ENCODE measurements at regions not wholly inside any gene's neighbourhood (a gene's known extent, or its start where the extent isn't known, plus 50 kb on each side); places are given as distances from the start of the nearest gene placed in this dataset.

- CTCF ChIA-PET, result interaction anchor here (0.7 kb wide), 1 partner anchor 15 kb away, joined by 3 read pairs; no protein-coding TSS in a partner anchor
- TF ChIP-seq, protein P1, sequence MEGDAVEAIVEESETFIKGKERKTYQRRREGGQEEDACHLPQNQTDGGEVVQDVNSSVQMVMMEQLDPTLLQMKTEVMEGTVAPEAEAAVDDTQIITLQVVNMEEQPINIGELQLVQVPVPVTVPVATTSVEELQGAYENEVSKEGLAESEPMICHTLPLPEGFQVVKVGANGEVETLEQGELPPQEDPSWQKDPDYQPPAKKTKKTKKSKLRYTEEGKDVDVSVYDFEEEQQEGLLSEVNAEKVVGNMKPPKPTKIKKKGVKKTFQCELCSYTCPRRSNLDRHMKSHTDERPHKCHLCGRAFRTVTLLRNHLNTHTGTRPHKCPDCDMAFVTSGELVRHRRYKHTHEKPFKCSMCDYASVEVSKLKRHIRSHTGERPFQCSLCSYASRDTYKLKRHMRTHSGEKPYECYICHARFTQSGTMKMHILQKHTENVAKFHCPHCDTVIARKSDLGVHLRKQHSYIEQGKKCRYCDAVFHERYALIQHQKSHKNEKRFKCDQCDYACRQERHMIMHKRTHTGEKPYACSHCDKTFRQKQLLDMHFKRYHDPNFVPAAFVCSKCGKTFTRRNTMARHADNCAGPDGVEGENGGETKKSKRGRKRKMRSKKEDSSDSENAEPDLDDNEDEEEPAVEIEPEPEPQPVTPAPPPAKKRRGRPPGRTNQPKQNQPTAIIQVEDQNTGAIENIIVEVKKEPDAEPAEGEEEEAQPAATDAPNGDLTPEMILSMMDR (IDR thresholded peaks at IDR 0.05; ENCODE audit: insufficient read depth, low read depth, low read length), result no peak
- DNase-seq (ENCODE audit: low read depth), result no peak
- H3K27me3 ChIP-seq (ENCODE audit: control insufficient read depth, insufficient read depth, low read length), result no peaks in the 10 kb centered on the region
- POLR2A ChIA-PET, result no interaction called here
- H3K36me3 ChIP-seq (ENCODE audit: control insufficient read depth, insufficient read depth, low read length), result no peaks in the 10 kb centered on the region
- H3K4me3 ChIP-seq (ENCODE audit: low read depth, low read length), result no peak overlapping the region
Measured at GRCh38 chr7:17460665-17461064, 162.2 kb downstream of the AHR start.

DNA sequence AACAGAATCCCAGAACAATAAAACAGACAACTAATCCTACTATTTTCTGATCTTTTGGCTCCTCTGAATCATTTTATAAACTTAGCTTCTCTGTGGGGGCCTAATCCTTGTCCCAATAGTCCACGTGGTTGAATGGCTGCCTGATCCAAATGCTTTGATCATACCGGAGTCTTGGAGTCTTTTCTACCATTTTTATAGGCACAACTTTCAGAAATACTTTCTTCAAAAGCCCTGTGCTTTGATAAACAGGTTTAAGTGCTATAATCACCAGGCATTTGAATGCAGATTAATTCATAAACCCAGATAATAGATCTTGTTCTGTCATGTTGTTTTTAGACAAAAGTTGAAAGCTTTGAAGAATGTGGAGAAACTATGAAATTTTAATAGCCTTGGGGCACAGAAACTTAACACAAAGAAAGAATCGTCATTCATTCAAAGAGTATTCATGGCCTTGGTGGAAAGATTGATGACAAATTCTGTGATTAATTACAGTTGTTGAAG lies 163.7 kb downstream of the AHR start:
- no peak for DNase-seq (ENCODE audit: low read depth)
- Histone ChIP-seq H3K4me3 (ENCODE audit: low read depth, low read length) (no peak overlapping the region), H3K36me3 (ENCODE audit: control insufficient read depth, insufficient read depth, low read length) (no peaks in the 10 kb centered on the region), H3K27me3 (ENCODE audit: control insufficient read depth, insufficient read depth, low read length) (no peaks in the 10 kb centered on the region)
- ChIA-PET POLR2A (no interaction called here), CTCF (no interaction called here)
- TF ChIP-seq, protein P1 (IDR thresholded peaks at IDR 0.05; ENCODE audit: insufficient read depth, low read depth, low read length), result no peak

DNA sequence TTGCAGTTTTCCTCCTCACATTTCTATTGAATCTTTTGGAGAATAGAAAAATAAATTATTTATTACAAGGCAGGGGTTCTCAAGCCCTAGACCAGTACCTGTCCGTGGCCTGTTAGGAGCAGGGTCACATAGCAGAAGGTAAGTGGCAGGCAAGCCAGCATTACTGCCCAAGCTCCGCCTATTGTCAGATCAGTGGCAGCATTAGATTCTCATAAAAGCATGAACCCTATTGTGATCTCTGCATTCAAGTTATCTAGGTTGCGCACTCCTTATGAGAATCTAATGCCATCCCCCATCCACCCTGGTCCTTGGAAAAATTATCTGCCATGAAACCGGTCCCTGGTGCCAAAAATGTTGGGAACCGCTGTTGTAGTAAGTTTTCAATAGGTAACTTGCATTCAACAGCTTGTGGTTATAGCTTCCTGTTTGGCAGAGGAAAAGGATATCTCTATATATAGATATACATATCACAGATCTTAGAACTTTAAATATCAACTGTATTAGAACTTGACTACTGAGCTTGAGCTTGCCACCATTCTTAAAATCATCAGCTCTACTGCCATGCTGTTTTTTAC lies 165.1 kb downstream of the AHR start:
- CTCF ChIA-PET, result no interaction called here
- no peak for DNase-seq (ENCODE audit: low read depth)
- TF ChIP-seq, protein P1 (IDR thresholded peaks at IDR 0.05; ENCODE audit: insufficient read depth, low read depth, low read length), result no peak
- POLR2A ChIA-PET, result no interaction called here
- Histone ChIP-seq H3K4me3 (ENCODE audit: low read depth, low read length) (no peak overlapping the region), H3K27me3 (ENCODE audit: control insufficient read depth, insufficient read depth, low read length) (no peaks in the 10 kb centered on the region), H3K36me3 (ENCODE audit: control insufficient read depth, insufficient read depth, low read length) (no peaks in the 10 kb centered on the region)

DNA sequence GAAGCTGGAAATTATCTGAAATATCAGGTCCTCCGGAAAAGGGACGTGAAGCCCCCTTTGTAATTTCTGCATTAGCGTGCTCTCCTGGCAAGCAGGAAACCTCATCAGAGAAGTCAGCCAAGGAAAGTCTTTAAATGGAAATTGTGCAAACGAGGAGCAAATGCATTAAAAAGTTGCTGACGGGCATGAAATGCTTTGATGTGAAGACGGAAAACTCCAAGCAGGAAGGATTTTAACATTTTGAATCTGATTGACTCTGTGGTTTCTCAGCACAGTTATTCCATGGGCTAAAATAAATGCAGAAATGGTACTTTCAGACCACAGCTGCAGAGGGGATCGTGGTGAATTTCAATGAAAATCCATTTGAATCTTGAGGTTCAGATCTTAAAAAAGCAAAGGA lies 167.8 kb downstream of the AHR start:
- Histone ChIP-seq H3K36me3 (ENCODE audit: control insufficient read depth, insufficient read depth, low read length) (no peaks in the 10 kb centered on the region), H3K27me3 (ENCODE audit: control insufficient read depth, insufficient read depth, low read length) (no peaks in the 10 kb centered on the region), H3K4me3 (ENCODE audit: low read depth, low read length) (no peak overlapping the region)
- no peak for DNase-seq (ENCODE audit: low read depth)
- TF ChIP-seq, protein P1 (IDR thresholded peaks at IDR 0.05; ENCODE audit: insufficient read depth, low read depth, low read length), result no peak
- ChIA-PET CTCF (no interaction called here), POLR2A (no interaction called here)

GRCh38 chr7:17467386-17467945 lies 169.0 kb downstream of the AHR start:
- TF ChIP-seq, protein P1 (IDR thresholded peaks at IDR 0.05; ENCODE audit: insufficient read depth, low read depth, low read length), result no peak
- DNase-seq (ENCODE audit: low read depth), result no peak
- Histone ChIP-seq H3K4me3 (ENCODE audit: low read depth, low read length) (no peak overlapping the region), H3K36me3 (ENCODE audit: control insufficient read depth, insufficient read depth, low read length) (no peaks in the 10 kb centered on the region), H3K27me3 (ENCODE audit: control insufficient read depth, insufficient read depth, low read length) (no peaks in the 10 kb centered on the region)
- ChIA-PET POLR2A (no interaction called here), CTCF (no interaction called here)

Data from BJ (cell line).